ENCODE measurements at regions not wholly inside any gene's neighbourhood (a gene's known extent, or its start where the extent isn't known, plus 50 kb on each side); places are given as distances from the start of the nearest gene placed in this dataset.

- Histone ChIP-seq H2BK15ac (ENCODE audit: low read depth, poor library complexity, severe bottlenecking) (no peak overlapping the region), H3K27me3 (ENCODE audit: control insufficient read depth in 1 of 2, insufficient read depth in 1 of 2, low read length in 2 of 2) (no peaks in the 10 kb centered on the region), H4K8ac (ENCODE audit: low read length) (no peak overlapping the region), H2BK12ac (ENCODE audit: low read length in 2 of 2) (no peak overlapping the region), H2BK120ac (ENCODE audit: low read depth, low read length) (no peak overlapping the region), H3K4me3 (ENCODE audit: insufficient read depth in 1 of 2, low read depth in 1 of 2, low read length in 2 of 2) (no peak overlapping the region), H2BK5ac (ENCODE audit: low read depth, low read length, poor library complexity, severe bottlenecking) (no peak overlapping the region), H2AK5ac (ENCODE audit: low read length, severe bottlenecking) (no peak overlapping the region), H3K4ac (ENCODE audit: low read depth in 1 of 2, low read length in 2 of 2) (no peak overlapping the region), H2AFZ (ENCODE audit: low read depth, low read length) (no peak overlapping the region), H3K9ac (ENCODE audit: low read length) (no peak overlapping the region), H3K4me2 (ENCODE audit: low read length, poor library complexity, severe bottlenecking) (no peak overlapping the region), H3K23ac (ENCODE audit: low read length in 2 of 2) (no peak overlapping the region), H3K36me3 (ENCODE audit: control insufficient read depth in 1 of 2, insufficient read depth in 2 of 2, low read depth in 1 of 2, low read length in 2 of 2) (no peaks in the 10 kb centered on the region), H3K4me1 (ENCODE audit: control insufficient read depth, insufficient read depth, low read depth, low read length) (no peaks in the 10 kb centered on the region), H4K91ac (ENCODE audit: low read length) (no peak overlapping the region), H3K79me1 (replicated peaks; ENCODE audit: low read length, poor library complexity, severe bottlenecking) (no peaks in the 10 kb centered on the region), H3K14ac (ENCODE audit: low read length in 2 of 2) (no peak overlapping the region), H3K9me3 (ENCODE audit: control insufficient read depth, low read length) (no peaks in the 10 kb centered on the region), H3K18ac (ENCODE audit: low read depth in 1 of 2, low read length in 2 of 2) (no peak overlapping the region), H3K27ac (ENCODE audit: low read length, poor library complexity, severe bottlenecking) (no peak overlapping the region)
- DNase-seq, result peak; percentile 24
- 45% methylated on average over 1 of the region's 2 CpGs for WGBS
Observed at GRCh38 chr7:118590107-118590506, 365.6 kb downstream of the ANKRD7 start.

- Histone ChIP-seq H2BK12ac (ENCODE audit: low read length in 2 of 2) (no peak overlapping the region), H3K27ac (ENCODE audit: low read length, poor library complexity, severe bottlenecking) (no peak overlapping the region), H3K79me1 (replicated peaks; ENCODE audit: low read length, poor library complexity, severe bottlenecking) (no peaks in the 10 kb centered on the region), H3K14ac (ENCODE audit: low read length in 2 of 2) (no peak overlapping the region), H3K36me3 (ENCODE audit: control insufficient read depth in 1 of 2, insufficient read depth in 2 of 2, low read depth in 1 of 2, low read length in 2 of 2) (no peaks in the 10 kb centered on the region), H3K4ac (ENCODE audit: low read depth in 1 of 2, low read length in 2 of 2) (no peak overlapping the region), H4K8ac (ENCODE audit: low read length) (no peak overlapping the region), H3K23ac (ENCODE audit: low read length in 2 of 2) (no peak overlapping the region), H3K18ac (ENCODE audit: low read depth in 1 of 2, low read length in 2 of 2) (no peak overlapping the region), H3K9me3 (ENCODE audit: control insufficient read depth, low read length) (no peaks in the 10 kb centered on the region), H3K4me2 (ENCODE audit: low read length, poor library complexity, severe bottlenecking) (no peak overlapping the region), H3K4me1 (ENCODE audit: control insufficient read depth, insufficient read depth, low read depth, low read length) (no peaks in the 10 kb centered on the region), H2BK15ac (ENCODE audit: low read depth, poor library complexity, severe bottlenecking) (no peak overlapping the region), H3K4me3 (ENCODE audit: insufficient read depth in 1 of 2, low read depth in 1 of 2, low read length in 2 of 2) (no peak overlapping the region), H3K27me3 (ENCODE audit: control insufficient read depth in 1 of 2, insufficient read depth in 1 of 2, low read length in 2 of 2) (no peaks in the 10 kb centered on the region), H2AFZ (ENCODE audit: low read depth, low read length) (no peak overlapping the region), H2BK120ac (ENCODE audit: low read depth, low read length) (no peak overlapping the region), H2AK5ac (ENCODE audit: low read length, severe bottlenecking) (no peak overlapping the region), H3K9ac (ENCODE audit: low read length) (no peak overlapping the region), H4K91ac (ENCODE audit: low read length) (no peak overlapping the region), H2BK5ac (ENCODE audit: low read depth, low read length, poor library complexity, severe bottlenecking) (no peak overlapping the region)
- DNase-seq, result no peak
Observed at GRCh38 chr7:118602090-118602489, 377.6 kb downstream of the ANKRD7 start.

GRCh38 chr7:118606602-118607001, 382.1 kb downstream of the ANKRD7 start:
- Histone ChIP-seq H3K4me1 (ENCODE audit: control insufficient read depth, insufficient read depth, low read depth, low read length) (no peaks in the 10 kb centered on the region), H3K9me3 (ENCODE audit: control insufficient read depth, low read length) (no peaks in the 10 kb centered on the region), H2BK5ac (ENCODE audit: low read depth, low read length, poor library complexity, severe bottlenecking) (no peak overlapping the region), H3K79me1 (replicated peaks; ENCODE audit: low read length, poor library complexity, severe bottlenecking) (no peaks in the 10 kb centered on the region), H2BK120ac (ENCODE audit: low read depth, low read length) (no peak overlapping the region), H3K4ac (ENCODE audit: low read depth in 1 of 2, low read length in 2 of 2) (no peak overlapping the region), H3K9ac (ENCODE audit: low read length) (no peak overlapping the region), H3K4me2 (ENCODE audit: low read length, poor library complexity, severe bottlenecking) (no peak overlapping the region), H3K4me3 (ENCODE audit: insufficient read depth in 1 of 2, low read depth in 1 of 2, low read length in 2 of 2) (no peak overlapping the region), H3K36me3 (ENCODE audit: control insufficient read depth in 1 of 2, insufficient read depth in 2 of 2, low read depth in 1 of 2, low read length in 2 of 2) (no peaks in the 10 kb centered on the region), H2BK12ac (ENCODE audit: low read length in 2 of 2) (no peak overlapping the region), H3K27ac (ENCODE audit: low read length, poor library complexity, severe bottlenecking) (no peak overlapping the region), H3K27me3 (ENCODE audit: control insufficient read depth in 1 of 2, insufficient read depth in 1 of 2, low read length in 2 of 2) (no peaks in the 10 kb centered on the region), H3K23ac (ENCODE audit: low read length in 2 of 2) (no peak overlapping the region), H3K18ac (ENCODE audit: low read depth in 1 of 2, low read length in 2 of 2) (no peak overlapping the region), H2BK15ac (ENCODE audit: low read depth, poor library complexity, severe bottlenecking) (no peak overlapping the region), H3K14ac (ENCODE audit: low read length in 2 of 2) (no peak overlapping the region), H4K8ac (ENCODE audit: low read length) (no peak overlapping the region), H2AK5ac (ENCODE audit: low read length, severe bottlenecking) (no peak overlapping the region), H4K91ac (ENCODE audit: low read length) (no peak overlapping the region), H2AFZ (ENCODE audit: low read depth, low read length) (no peak overlapping the region)
- WGBS, result 80% methylated on average over 1 of the region's 1 CpG
- DNase-seq, result no peak

GRCh38 chr7:118609207-118609606, 384.7 kb downstream of the ANKRD7 start:
- no peaks in the 10 kb centered on the region for H3K4me1 ChIP-seq (ENCODE audit: control insufficient read depth, insufficient read depth, low read depth, low read length)
- H3K18ac ChIP-seq (ENCODE audit: low read depth in 1 of 2, low read length in 2 of 2), result no peak overlapping the region
- H3K23ac ChIP-seq (ENCODE audit: low read length in 2 of 2), result no peak overlapping the region
- H2BK5ac ChIP-seq (ENCODE audit: low read depth, low read length, poor library complexity, severe bottlenecking), result no peak overlapping the region
- H2BK12ac ChIP-seq (ENCODE audit: low read length in 2 of 2), result no peak overlapping the region
- H4K91ac ChIP-seq (ENCODE audit: low read length), result peak overlapping the region; percentile 11
- H3K9me3 ChIP-seq (ENCODE audit: control insufficient read depth, low read length), result no peaks in the 10 kb centered on the region
- no peak overlapping the region for H3K9ac ChIP-seq (ENCODE audit: low read length)
- no peak overlapping the region for H3K4me3 ChIP-seq (ENCODE audit: insufficient read depth in 1 of 2, low read depth in 1 of 2, low read length in 2 of 2)
- H2AK5ac ChIP-seq (ENCODE audit: low read length, severe bottlenecking), result no peak overlapping the region
- H3K4ac ChIP-seq (ENCODE audit: low read depth in 1 of 2, low read length in 2 of 2), result no peak overlapping the region
- 95% methylated on average over 3 of the region's 3 CpGs for WGBS
- DNase-seq, result no peak
- H3K14ac ChIP-seq (ENCODE audit: low read length in 2 of 2), result no peak overlapping the region
- H3K79me1 ChIP-seq (replicated peaks; ENCODE audit: low read length, poor library complexity, severe bottlenecking), result no peaks in the 10 kb centered on the region
- no peaks in the 10 kb centered on the region for H3K27me3 ChIP-seq (ENCODE audit: control insufficient read depth in 1 of 2, insufficient read depth in 1 of 2, low read length in 2 of 2)
- no peak overlapping the region for H3K27ac ChIP-seq (ENCODE audit: low read length, poor library complexity, severe bottlenecking)
- no peaks in the 10 kb centered on the region for H3K36me3 ChIP-seq (ENCODE audit: control insufficient read depth in 1 of 2, insufficient read depth in 2 of 2, low read depth in 1 of 2, low read length in 2 of 2)
- H2BK120ac ChIP-seq (ENCODE audit: low read depth, low read length), result no peak overlapping the region
- no peak overlapping the region for H4K8ac ChIP-seq (ENCODE audit: low read length)
- H3K4me2 ChIP-seq (ENCODE audit: low read length, poor library complexity, severe bottlenecking), result no peak overlapping the region
- no peak overlapping the region for H2BK15ac ChIP-seq (ENCODE audit: low read depth, poor library complexity, severe bottlenecking)
- no peak overlapping the region for H2AFZ ChIP-seq (ENCODE audit: low read depth, low read length)

Measured in mesenchymal stem cell (in vitro differentiated cells and primary cell).